ENCODE measurements at regions not wholly inside any gene's neighbourhood (a gene's known extent, or its start where the extent isn't known, plus 50 kb on each side); places are given as distances from the start of the nearest gene placed in this dataset.

GRCh38 chr12:118528625-118529024, 152.3 kb downstream of the SUDS3 start:
- no peak for TF ChIP-seq CTCF (IDR thresholded peaks at IDR 0.05; ENCODE audit: insufficient read depth, low read depth, low read length)
- no peak for DNase-seq (ENCODE audit: low read depth)

GRCh38 chr12:118534003-118534402, 157.6 kb downstream of the SUDS3 start:
- no peak for DNase-seq (ENCODE audit: low read depth)
- H3K4me3 ChIP-seq (ENCODE audit: low read depth, low read length), result no peak overlapping the region
- no peak for TF ChIP-seq CTCF (IDR thresholded peaks at IDR 0.05; ENCODE audit: insufficient read depth, low read depth, low read length)

More at GRCh38 chr12:118528625-118529024, 152.3 kb downstream of the SUDS3 start:
- no peak overlapping the region for H3K4me3 ChIP-seq (ENCODE audit: low read depth, low read length)

GRCh38 chr12:118536306-118536906, 160.1 kb downstream of the SUDS3 start:
- no peak for TF ChIP-seq CTCF (IDR thresholded peaks at IDR 0.05; ENCODE audit: insufficient read depth, low read depth, low read length)
- no peak for DNase-seq (ENCODE audit: low read depth)
- no peak overlapping the region for H3K4me3 ChIP-seq (ENCODE audit: low read depth, low read length)

- no peak for DNase-seq (ENCODE audit: low read depth)
- TF ChIP-seq CTCF (IDR thresholded peaks at IDR 0.05; ENCODE audit: insufficient read depth, low read depth, low read length), result no peak
- no peak overlapping the region for H3K4me3 ChIP-seq (ENCODE audit: low read depth, low read length)
Observed at GRCh38 chr12:118537481-118537917, 161.1 kb downstream of the SUDS3 start.

- no peak for TF ChIP-seq CTCF (IDR thresholded peaks at IDR 0.05; ENCODE audit: insufficient read depth, low read depth, low read length)
- H3K4me3 ChIP-seq (ENCODE audit: low read depth, low read length), result no peak overlapping the region
- no peak for DNase-seq (ENCODE audit: low read depth)
Observed at GRCh38 chr12:118541071-118541470, 164.7 kb downstream of the SUDS3 start.

- no peak for DNase-seq (ENCODE audit: low read depth)
- H3K4me3 ChIP-seq (ENCODE audit: low read depth, low read length), result no peak overlapping the region
- no peak for TF ChIP-seq CTCF (IDR thresholded peaks at IDR 0.05; ENCODE audit: insufficient read depth, low read depth, low read length)
Observed at GRCh38 chr12:118541934-118542333, 165.6 kb downstream of the SUDS3 start.

- H3K4me3 ChIP-seq (ENCODE audit: low read depth, low read length), result no peak overlapping the region
- TF ChIP-seq CTCF (IDR thresholded peaks at IDR 0.05; ENCODE audit: insufficient read depth, low read depth, low read length), result no peak
- no peak for DNase-seq (ENCODE audit: low read depth)
Observed at GRCh38 chr12:118543651-118544050, 167.3 kb downstream of the SUDS3 start.

Measured in fibroblast of villous mesenchyme (primary cell).